ENCODE measurements at regions not wholly inside any gene's neighbourhood (a gene's known extent, or its start where the extent isn't known, plus 50 kb on each side); places are given as distances from the start of the nearest gene placed in this dataset.

DNA sequence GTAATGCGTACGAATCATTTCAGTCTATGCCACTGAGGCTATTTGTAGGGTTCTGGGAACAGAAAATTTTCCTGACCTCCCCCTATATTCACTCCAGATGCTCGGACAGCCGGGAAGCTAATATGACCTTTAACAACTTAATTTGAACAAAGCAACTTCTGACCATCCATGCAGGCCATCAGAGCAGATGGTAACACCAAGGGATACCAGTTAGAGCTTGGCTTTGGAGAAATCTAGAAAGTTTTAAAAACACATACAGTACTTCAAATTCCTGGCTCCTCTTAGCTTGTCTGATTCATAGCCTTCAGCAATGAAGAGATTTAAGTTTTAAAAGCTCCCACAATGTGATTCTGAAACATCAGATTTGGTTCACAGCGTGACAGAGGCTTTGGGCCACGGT lies 257.3 kb downstream of the GPAM start:
- DNase-seq (ENCODE audit: low read depth): no peak
- no peaks in the 10 kb centered on the region for H3K36me3 ChIP-seq (ENCODE audit: control insufficient read depth, insufficient read depth, low read length)
- ChIA-PET POLR2A (no interaction called here), CTCF (no interaction called here)
- TF ChIP-seq CTCF (IDR thresholded peaks at IDR 0.05; ENCODE audit: insufficient read depth, low read depth, low read length): no peak
- H3K27me3 ChIP-seq (ENCODE audit: control insufficient read depth, insufficient read depth, low read length): no peaks in the 10 kb centered on the region
- no peak overlapping the region for H3K4me3 ChIP-seq (ENCODE audit: low read depth, low read length)

DNA sequence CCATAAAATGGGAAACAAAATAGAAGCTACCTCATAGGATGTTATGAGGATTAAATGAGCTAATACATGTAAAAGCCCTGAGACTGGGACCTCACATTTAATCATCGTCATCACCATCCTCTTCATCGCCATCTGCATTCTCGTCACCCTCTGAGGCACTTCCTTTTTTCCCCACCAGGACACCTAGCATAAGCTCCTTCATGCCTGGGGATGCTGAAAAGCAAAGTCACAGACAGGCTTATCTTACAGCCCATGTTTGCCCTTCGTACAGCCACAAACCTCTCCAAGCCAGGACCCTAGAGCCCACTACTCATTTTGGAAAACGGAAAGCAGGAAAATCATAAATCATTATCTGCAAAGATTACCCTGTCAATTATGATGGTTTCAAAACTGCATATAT lies 249.6 kb downstream of the GPAM start:
- no peak for TF ChIP-seq CTCF (IDR thresholded peaks at IDR 0.05; ENCODE audit: insufficient read depth, low read depth, low read length)
- POLR2A ChIA-PET: no interaction called here
- Histone ChIP-seq H3K27me3 (ENCODE audit: control insufficient read depth, insufficient read depth, low read length) (no peaks in the 10 kb centered on the region), H3K36me3 (ENCODE audit: control insufficient read depth, insufficient read depth, low read length) (no peaks in the 10 kb centered on the region), H3K4me3 (ENCODE audit: low read depth, low read length) (no peak overlapping the region)
- CTCF ChIA-PET: no interaction called here
- no peak for DNase-seq (ENCODE audit: low read depth)

DNA sequence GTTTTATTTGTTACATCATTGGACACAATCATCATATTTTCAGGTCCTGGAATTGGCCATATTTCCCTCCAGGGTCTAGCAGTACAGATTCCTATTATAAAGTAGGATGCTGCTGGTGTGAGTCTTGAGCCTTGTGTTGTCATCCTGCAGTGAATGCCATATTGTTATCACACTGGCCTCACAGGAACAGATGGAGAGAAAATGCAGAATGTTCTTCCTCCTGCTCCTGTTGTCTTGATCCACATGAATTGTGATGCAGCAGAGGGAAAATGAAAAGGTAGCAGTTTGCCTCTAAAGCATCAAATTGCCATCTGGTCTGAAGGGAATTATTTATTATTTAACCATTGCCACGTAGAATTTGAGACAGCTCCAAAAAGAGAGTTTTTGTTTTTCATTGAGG lies 248.6 kb downstream of the GPAM start:
- Histone ChIP-seq H3K27me3 (ENCODE audit: control insufficient read depth, insufficient read depth, low read length) (no peaks in the 10 kb centered on the region), H3K4me3 (ENCODE audit: low read depth, low read length) (no peak overlapping the region), H3K36me3 (ENCODE audit: control insufficient read depth, insufficient read depth, low read length) (no peaks in the 10 kb centered on the region)
- POLR2A ChIA-PET: no interaction called here
- CTCF ChIA-PET: no interaction called here
- TF ChIP-seq CTCF (IDR thresholded peaks at IDR 0.05; ENCODE audit: insufficient read depth, low read depth, low read length): no peak
- no peak for DNase-seq (ENCODE audit: low read depth)

- no peak for DNase-seq (ENCODE audit: low read depth)
- Histone ChIP-seq H3K27me3 (ENCODE audit: control insufficient read depth, insufficient read depth, low read length) (no peaks in the 10 kb centered on the region), H3K36me3 (ENCODE audit: control insufficient read depth, insufficient read depth, low read length) (no peaks in the 10 kb centered on the region), H3K4me3 (ENCODE audit: low read depth, low read length) (no peak overlapping the region)
- CTCF ChIA-PET: interaction anchor here (0.6 kb wide), 1 partner anchor 671 kb away, joined by 3 read pairs; no protein-coding TSS in a partner anchor
- POLR2A ChIA-PET: no interaction called here
- no peak for TF ChIP-seq CTCF (IDR thresholded peaks at IDR 0.05; ENCODE audit: insufficient read depth, low read depth, low read length)
Measured at GRCh38 chr10:111936143-111936542, 247.4 kb downstream of the GPAM start.

DNA sequence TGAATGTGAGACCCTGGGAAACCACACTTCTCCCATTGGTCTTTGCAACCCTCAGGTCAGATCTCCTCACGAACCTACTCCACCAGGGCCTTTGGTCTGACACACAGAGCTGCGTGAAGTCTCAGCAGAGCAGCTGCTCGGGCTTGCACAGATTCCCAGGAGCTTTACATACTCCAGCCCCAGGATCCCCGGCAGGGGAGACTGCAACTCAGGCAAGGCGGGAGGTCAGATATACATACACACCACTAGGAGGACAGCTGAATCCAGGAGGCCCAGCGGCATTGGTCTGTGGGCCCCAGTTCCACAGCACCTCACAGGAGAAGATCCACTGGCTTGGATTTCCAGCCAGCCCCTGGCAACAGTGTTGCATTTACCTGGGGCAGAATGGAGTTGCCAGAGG lies 239.2 kb downstream of the GPAM start:
- ChIA-PET CTCF (no interaction called here), POLR2A (no interaction called here)
- no peaks in the 10 kb centered on the region for H3K36me3 ChIP-seq (ENCODE audit: control insufficient read depth, insufficient read depth, low read length)
- H3K27me3 ChIP-seq (ENCODE audit: control insufficient read depth, insufficient read depth, low read length): no peaks in the 10 kb centered on the region
- no peak for TF ChIP-seq CTCF (IDR thresholded peaks at IDR 0.05; ENCODE audit: insufficient read depth, low read depth, low read length)
- DNase-seq (ENCODE audit: low read depth): no peak
- no peak overlapping the region for H3K4me3 ChIP-seq (ENCODE audit: low read depth, low read length)

Data from BJ (cell line).